NCI-H510A treated with DMSO at 0.1 percent for 48 hours (cell line): ENCODE measurements at regions not wholly inside any gene's neighbourhood (a gene's known extent, or its start where the extent isn't known, plus 50 kb on each side); places are given as distances from the start of the nearest gene placed in this dataset.

ENCODE experiments used
- DNase-seq: peaks from one replicate; lab custom pipeline; 2025; lab: John Stamatoyannopoulos, UW

- DNase-seq = peak; percentile 94
Measured at GRCh38 chr6:26216359-26216885, 129.2 kb downstream of the HFE start.

DNA sequence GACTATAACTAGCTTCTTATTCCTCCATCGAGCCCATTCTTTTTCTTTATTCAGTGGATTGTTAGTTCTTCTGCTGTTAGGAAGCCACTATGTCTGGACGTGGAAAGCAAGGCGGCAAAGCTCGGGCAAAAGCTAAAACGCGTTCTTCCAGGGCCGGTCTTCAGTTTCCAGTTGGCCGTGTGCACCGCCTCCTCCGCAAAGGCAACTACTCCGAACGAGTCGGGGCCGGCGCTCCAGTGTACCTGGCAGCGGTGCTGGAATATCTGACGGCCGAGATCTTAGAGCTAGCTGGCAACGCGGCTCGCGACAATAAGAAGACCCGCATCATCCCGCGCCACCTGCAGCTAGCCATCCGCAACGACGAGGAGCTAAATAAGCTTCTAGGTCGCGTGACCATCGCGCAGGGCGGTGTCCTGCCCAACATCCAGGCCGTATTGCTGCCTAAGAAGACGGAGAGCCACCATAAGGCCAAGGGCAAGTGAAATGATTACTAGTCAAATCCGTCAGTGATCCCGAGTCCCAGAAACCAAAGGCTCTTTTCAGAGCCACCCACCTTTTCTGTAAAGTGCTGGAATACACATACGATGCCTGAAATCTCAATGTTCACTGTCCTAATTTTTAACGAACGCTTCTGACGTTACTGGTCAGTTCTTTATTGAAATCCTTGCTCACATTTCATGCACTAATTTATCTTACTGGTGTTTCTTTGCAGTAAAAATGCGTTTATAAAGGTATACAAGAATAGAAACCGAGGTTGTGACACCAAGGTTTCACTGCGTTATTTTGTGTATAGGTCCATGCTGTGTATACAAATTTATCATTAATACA lies 129.9 kb downstream of the HFE start:
- peak; percentile 92 for DNase-seq

DNA sequence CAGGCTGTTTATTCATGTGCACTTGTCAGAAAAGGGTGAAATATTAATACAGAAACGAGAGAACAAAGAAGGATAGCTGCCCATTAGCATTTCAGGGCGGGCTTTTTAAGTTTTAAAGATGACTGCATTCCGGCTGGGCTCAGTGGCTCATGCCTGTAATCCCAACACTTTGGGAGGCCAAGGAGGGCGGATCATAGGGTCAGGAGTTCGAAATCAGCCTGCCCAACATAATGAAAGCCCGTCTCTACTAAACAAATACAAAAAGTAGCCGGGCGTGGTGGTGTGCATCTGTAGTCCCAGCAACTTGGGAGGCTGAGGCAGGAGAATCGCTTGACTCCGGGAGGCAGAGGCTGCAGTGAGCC lies 130.5 kb downstream of the HFE start:
- peak; percentile 42 for DNase-seq

DNA sequence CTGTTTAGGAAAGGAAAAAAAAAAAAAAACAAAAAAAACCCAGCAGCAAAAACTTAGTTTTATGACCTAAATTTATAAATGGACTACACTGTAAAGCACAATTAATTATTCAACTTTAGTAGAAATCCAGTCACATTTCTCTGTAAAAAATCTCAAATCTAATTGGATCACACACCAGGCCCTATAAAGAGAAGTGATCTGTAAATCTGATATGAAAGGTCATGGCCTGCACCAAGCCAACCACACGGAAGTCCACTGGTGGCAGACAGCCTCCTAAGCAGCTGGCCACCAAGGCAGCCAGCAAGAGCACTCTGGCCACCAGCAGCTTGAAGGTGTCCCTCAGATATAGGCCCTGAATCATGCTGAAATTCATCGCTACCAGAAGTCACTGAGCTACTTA lies 131.6 kb downstream of the HFE start:
- no peak for DNase-seq

DNA sequence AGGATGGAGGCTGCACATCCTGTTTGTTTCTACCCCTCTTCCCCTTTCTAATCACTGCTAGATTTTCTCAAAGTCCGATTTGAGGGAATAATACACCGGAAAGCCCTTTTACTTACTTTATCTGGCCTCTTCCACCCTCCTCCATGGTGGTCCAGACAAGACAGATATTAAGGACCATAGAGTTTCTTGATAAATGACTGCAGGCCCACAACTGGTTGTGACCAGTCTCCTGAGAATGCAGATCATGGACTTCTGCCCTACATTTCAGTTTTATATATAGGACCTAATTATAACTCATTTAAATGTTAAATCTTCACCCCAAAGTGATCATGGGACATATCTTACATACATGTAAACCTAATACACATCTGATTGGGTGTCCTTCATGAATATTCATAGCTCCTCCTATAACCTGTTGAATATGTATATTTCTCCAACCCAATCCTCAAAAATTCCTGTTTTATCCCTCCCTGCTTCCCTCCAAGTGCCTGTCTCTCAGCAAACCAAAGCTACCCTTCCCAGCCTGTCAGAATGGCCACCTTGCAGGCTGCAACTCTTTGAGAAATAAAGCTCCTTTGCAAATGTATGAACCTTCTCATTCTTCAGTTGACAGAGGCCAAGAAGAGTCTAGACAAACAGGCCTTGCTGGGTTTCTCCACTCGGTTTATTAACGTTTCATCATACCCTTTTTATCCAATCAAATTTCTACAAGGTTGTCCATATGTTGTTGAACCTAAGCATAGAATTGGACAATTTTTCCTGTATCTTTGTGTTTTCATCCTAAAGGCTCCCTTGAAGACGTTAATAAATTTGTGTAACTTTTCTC lies 133.1 kb downstream of the HFE start:
- DNase-seq = no peak

- no peak for DNase-seq
Measured at GRCh38 chr6:26221186-26221585, 134.0 kb downstream of the HFE start.

DNA sequence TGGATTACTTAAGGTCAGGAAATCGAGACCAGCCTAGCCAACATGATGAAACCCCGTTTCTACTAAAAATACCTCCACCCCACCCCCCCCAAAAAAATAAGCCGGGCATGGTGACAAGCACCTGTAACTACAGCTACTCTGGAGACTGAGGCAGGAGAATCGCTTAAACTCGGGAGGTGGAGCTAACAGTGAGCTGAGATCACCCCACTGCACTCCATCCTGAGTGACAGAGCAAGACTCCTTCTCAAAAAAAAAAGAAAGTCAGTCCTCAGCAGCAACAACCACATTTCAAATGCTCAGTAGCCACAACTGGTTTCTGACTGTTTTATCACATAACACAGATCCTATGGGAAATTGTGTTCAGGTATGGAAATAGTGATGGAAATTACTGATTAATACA lies 135.3 kb downstream of the HFE start:
- DNase-seq = peak; percentile 41

DNA sequence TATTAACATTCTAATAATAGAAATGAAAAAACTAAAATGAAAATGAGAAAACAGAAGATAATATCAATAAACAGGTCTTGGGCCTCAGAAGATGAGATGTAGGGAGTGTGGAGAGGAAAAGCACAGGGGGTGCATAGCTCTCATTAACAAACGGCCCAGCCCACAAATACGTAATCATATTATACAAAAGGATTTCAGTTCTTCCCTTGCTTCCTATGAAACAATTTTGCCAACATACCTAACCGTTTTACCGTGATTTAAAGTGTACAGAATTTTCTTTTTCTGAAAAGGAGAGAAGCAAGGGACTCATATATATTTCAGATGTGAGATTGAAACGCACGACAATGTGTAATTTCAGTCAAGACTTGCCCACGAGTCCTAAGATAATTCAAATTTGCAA lies 136.0 kb downstream of the HFE start:
- peak; percentile 74 for DNase-seq

GRCh38 chr6:26223650-26224546 lies 136.7 kb downstream of the HFE start:
- peak; percentile 98 for DNase-seq

DNA sequence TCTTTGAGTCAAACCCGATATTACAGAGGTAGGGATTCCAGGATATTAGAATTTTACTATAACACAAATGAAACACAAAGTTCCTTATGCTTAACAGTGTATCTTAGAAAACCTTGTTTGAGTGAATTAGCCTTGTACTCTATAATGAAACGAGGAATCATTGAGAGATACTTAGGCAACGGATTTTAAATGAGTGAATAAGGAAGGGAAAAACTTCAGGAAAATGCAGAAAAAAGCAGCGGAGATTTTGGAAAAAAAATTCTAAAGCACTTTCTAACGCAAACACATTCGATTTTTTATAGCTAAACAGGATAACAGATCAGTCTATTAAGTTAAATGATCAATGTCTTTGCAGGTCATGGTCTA lies 137.3 kb downstream of the HFE start:
- no peak for DNase-seq

- peak; percentile 41 for DNase-seq
Measured at GRCh38 chr6:26224940-26225847, 138.0 kb downstream of the HFE start.

- no peak for DNase-seq
Measured at GRCh38 chr6:26225848-26226578, 138.8 kb downstream of the HFE start.

- DNase-seq = no peak
Measured at GRCh38 chr6:26226579-26226967, 138.4 kb upstream of the BTN3A2 start.

DNA sequence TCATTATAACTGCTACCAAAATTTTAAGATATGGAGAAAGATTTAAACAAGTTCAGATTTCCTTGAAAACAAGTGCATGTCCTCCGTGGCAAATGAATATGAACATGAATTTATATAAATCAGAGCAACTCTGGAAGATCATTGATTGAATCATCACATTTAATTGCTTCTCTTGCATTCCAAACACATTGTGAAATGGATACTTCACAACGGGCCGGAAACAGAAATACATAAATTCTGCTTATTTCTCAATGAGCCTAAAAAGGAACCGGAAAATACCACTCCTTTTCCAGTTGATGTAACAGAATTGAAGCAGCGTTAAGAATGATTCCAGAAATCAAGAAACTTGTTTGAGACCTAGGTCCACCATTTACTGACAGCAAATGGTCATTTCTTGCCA lies 134.6 kb upstream of the BTN3A2 start:
- DNase-seq = no peak

DNA sequence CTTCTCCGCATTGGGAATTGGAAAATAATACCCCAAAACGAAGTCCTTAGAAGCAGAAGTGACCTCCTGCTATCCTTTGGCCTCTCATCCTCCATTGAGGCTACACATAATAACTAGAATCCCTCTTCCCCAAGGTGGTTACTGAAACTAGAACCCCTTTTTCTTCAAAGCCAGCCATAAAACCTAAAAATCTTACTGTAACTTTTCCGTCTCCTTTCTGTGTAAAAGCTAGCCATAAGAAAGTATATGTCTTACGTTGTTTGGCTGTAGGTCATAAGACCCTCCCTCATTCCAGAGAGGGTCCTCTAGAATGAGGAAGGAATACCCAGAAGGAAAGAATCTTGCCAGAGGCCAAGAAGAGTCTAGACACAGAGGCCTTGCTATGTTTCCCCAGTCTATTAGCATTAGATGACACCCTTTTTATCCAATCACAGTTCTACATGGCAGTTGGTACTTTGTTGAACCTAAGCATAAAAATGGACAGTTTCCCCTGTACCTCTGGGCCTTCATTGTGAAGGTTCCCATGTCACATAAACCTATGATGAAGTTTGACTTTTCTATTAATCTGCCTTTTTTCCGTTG lies 133.9 kb upstream of the BTN3A2 start:
- DNase-seq = no peak

- DNase-seq = no peak
Measured at GRCh38 chr6:26232306-26232939, 132.6 kb upstream of the BTN3A2 start.

DNA sequence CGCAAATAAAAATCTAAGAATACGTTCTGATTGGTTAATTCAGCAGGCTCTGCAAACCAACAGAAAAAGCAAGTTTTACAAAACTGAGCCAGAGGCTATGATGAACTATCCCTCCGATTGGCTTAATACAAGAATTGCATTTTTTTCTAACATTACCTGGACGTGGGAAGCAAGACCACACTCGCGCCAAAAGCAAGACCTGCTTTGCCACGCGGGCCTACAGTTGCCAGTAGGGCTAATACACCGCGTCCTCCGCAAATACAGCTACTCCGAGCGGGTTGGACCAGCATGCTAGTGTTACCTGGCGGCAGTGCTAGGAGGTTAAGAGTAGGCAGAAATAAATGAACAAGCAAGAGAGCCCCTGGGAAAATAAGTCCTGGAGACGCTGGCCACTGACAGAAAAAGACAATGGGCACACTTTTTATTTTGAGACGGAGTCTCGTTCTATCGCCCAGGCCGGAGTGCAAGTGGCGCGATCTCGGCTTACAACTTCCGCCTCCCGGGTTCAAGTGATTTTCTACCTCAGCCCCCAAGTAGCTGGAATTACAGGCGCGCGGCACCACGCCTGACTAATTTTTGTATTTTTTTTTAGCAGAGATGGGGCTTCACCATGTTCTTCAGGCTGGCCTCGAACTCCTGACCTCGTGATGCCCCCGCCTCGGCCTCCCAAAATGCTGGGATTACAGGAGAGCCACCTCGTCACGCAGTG lies 131.9 kb upstream of the BTN3A2 start:
- no peak for DNase-seq

GRCh38 chr6:26233649-26234420 lies 131.2 kb upstream of the BTN3A2 start:
- DNase-seq = no peak
